Stimulated activated CD4-positive, alpha-beta T cell treated with anti-CD3 and anti-CD28 coated beads, Interleukin-4, amount 100 ng/mL, for 1 hour (primary cell): ENCODE measurements at regions not wholly inside any gene's neighbourhood (a gene's known extent, or its start where the extent isn't known, plus 50 kb on each side); places are given as distances from the start of the nearest gene placed in this dataset.
A peak's percentile ranks its signal among the peaks of the same experiment; 100 is the strongest.

Source experiments
- DNase-seq: peaks from one replicate; pipeline ENCODE4 v3.0.0-alpha.2; 2020

DNA sequence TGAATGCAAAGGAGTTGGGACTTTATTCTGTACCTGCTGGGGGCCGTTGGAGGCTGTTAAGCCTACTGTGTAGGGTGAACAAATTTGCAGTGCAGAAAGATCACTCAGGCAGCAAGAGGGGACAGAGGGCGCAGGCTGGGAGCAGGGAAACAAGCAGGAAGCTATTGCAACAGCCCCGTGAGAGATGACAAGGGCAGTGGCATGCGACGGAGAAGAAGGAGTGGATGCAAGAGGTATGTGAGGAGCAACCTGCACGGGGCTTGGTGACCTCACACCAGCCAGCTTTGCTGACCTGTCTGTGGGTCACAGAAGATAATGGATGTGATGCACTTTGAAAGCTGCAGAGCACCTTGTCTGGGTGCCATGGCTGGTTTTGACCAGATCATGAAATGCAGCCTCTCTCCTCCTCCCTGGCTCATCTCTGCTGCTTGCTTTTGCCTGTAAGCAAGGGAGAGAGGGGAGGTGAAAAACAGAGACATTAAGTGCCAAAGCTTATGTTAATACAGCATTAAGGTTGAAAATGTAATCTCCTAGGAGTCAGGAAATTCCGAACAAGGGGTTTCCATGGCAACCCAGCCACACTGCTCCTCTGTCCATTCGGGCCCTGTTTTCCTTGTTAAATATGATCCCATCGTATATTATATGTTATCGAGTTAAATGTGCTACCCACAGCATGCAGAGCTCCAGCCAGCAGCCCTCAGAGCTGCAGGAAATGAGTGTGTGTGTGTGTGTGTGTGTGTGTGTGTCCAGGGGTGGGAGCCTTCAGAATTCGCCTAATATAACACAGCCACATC lies 314.3 kb upstream of the ZMIZ1 start:
- DNase-seq = no peak

DNA sequence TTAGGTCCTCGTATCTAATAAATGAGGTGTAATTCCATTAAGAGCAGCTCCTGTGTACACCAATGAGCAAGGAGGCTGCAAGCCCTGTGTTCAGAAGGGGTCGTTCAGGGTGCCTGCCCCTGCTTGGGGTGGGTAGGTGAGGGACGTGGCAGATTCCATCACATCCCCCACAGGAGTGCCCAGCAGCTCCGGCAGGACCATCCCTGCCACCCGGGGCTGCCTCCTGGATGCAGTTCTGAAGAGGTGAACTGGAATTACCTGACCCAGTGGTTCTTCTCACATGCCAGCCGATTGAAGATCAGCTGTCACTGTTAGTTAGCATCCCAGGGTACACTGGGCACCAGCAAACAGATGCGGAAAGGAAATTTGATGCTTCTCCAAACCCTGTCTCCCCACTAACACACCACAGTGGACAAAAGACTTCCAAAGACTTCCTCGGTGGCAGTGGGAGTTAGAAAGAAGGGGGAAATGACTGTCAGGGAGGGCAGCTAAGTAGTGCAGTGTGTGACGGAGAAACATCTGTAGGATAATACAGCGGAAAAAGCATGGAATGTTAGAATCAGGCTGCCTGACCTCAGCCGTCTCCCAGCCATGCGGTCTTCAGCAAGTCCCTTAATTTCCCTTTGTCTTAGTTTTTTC lies 313.6 kb upstream of the ZMIZ1 start:
- DNase-seq = no peak

DNA sequence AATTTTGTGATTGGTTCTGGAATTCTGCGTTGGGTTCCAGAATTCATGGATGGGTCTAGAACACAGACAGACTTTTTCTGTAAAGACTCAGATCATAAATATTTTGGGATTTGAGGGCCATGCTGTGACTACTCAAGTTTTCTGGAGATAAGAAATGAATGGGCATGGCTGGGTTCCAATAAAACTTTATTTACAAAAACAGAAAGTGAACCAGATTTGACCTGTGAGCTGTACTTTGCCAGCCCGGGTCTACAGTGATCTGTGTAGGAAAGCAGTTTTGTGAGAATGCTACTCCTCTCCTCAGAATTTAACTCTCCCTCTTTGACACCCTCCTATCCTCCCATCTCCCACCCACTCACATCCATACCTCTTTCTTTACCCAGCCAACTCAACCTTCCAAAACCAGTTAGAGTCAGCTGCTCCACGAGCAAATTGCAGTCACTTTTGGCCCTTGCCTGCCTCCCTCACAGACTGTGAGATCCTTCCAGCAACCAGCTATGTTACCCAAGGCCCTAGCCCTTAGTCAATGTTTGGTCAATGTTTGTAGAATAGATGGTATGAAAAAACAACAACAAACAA lies 312.8 kb upstream of the ZMIZ1 start:
- no peak for DNase-seq

DNA sequence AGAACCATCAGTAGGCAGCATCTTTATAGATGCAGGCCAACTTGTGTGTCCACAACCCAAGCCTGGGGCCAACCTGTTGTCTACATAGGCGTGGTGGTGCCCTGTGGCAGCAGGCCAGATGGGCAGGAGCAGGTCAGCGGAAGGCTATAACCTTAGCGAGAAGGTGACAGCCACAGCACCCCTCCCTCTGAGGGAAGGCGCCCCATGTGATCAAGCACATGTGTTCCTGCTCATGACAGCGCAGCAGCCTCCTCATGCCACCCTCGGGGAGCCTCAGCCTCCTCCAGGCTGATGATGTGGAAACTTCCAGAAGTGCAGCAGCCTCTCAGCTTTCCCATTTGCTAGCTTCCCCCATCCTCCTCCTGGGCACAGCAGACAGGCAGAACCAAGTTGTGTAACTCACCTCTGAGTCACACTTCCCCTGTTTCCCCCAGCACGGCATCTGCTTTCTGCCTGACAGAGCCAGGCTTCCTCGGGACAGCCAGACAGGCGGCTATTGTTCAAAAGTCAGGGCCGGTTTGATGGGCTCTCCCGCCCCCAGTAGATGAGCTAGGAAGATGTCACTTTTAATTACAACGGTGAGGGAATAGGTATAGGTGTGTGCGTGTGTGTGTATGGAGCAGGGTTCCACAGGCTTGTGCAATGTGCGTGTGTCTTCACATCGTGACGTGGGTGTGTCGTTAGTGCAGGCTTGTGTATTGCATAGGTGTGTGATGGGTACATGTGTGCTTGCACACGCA lies 312.0 kb upstream of the ZMIZ1 start:
- peak; percentile 6 for DNase-seq

DNA sequence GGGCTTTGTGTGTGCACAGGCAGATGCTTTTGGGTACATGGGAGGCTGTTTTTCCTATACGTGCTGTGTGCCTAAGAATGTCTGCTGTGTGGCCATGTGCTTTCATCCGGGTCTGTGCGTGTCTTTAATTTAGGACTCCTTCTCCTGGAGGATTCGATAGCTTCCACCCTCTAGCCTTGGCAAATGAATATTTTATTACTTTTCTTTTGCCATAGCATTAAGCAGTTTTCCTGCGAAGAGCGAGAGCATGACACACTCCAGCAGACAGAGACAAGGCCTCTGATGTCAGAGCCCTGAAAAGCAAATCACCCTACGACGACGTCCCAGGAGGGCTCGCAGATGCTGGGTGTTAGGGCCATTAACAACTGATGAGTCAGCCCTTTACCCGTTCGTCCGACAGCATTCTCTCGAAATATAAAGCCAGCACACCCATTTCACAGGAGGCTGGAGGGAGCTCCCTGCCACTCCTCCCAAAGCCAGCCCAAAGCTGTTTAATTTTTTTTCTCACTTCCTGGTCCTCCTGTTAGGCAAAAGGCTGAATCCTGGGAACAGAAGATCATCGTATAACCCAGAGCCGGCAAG lies 311.3 kb upstream of the ZMIZ1 start:
- no peak for DNase-seq

DNA sequence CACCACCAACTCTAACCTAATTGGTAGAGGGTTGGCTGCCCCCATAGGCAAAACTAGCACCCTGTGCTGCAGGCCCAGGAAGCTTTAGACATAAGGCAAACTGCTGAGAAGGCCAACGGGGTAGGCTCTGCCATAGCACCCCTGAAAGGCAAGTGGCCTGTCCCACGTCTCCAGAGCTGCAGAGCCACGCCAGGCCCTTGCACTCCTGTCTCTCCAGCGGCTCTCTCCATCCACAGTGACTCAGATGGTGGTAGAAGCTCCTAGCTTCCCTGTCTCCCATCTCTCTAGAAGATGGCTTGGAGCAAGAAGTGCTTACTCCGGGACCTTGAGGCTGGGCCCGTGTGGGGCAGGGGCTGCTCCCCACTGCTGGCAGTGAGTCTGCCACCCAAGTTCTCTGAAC lies 310.6 kb upstream of the ZMIZ1 start:
- no peak for DNase-seq

DNA sequence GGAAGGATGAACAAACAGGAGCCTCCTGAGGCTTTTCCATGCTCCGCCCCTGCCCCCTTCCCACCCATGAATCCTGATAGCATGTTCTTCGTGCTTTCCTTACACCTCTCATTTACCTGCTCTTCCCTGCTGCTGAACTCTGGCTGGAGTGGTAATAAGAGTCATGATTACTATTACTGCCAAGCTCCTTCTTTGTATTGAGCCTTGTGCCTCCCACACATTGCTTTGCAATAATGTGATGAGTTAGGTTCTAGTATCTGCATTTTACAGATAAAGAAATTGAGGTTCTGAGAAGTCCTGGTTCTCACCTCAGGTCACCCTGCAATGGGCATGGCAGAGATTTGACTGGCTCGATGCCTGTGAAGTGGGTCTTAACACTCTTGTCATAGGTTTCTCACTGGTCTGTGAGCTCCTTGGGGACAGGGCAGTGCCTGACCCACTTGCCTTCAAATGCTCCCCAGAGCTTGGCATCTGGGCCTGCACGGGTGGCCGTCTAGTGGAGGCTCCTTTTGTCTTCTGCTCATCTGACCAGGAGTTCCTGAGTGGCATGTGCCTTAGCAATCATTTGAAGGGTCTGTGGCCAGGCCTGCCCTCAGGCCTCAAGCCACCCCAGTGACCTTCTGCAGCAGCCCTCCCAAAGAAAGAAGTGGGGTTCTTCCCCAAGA lies 309.2 kb upstream of the ZMIZ1 start:
- DNase-seq = no peak

DNA sequence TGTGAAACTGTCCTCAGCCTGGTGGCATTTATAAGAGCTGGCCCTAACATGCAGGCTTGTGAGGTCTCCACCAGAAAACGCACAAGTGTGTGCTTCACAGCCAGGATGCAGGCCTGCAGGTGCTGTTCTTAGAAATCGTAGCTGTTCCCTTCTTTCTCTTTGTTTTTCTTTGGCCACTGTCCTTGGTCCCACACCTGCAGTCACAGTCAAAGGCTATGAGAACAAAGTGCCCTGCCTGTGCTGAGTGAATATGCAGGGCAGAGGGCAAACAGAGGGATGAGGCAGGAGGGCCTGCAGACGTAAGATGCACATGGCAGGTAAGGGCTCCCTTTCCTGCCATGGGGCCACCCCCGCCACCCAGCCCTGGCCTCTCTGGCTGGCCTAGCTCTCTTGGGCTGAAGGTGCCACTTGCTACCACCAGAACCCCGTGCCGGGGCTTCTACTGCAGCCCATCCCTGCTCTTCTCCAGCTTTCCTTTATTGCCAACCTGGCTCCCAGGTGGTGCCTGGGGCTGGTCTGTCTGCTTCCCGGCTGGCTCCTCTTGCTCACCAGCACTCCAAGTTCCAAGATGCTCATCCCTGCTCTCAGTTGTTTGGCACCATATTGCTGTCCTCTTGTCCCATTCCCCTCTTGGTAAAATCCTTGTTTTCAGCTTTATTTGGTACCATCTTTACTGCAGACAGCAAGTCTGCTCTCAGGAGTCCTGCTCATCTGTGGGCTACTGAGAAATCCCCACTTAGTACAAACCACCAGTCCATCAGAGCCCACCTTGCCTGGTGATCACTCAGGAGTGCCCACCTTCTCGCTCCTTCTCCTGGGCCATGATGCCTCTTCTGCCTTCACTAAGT lies 308.1 kb upstream of the ZMIZ1 start:
- no peak for DNase-seq

DNA sequence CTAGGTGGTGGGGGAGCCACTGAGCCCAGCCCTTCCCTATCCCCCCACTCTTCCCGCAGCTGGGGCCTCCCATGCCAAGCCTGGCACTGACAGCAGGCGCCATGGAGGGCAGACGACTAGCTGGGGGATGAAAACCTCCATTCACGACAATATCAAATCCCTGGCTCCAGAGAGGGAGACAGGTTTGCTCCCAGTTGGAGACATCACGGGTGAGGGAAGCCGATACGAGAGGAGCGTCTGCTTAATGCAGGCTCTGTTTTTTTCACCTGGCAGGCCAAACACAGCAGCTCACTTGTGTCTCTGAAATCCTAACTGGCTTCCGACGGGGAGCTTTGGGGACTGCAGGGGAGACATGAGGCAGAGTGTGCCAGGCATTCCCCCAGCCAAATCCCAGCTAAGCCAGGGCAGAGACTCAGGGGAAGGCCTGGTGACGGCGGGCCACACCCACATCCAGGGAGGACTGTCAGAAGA lies 307.4 kb upstream of the ZMIZ1 start:
- DNase-seq = no peak

DNA sequence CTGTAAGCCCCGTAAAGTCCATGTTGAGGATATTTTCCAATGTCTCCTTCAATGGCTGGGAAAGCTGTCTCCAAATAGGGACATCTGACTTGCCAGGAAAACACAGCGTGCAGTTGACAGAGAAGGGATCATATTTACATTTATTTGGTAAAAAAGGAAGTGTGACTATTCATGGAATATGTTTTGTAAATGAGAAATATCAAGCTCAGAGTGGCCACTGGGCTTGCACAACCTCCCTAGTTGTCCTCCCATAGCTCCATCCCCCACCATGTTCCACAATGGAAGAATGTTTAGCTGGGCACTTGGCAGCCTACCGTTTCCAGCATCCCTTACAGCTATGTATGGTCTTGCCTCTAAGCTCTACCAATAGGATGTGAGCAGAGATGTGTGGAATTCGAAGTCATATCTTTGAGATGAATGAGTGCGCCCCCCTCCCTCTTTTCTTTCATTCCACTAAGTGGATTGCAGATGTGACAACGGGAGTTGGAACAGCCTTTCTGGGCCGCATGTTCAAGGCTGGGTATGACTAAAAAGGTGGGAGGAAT lies 306.6 kb upstream of the ZMIZ1 start:
- no peak for DNase-seq

DNA sequence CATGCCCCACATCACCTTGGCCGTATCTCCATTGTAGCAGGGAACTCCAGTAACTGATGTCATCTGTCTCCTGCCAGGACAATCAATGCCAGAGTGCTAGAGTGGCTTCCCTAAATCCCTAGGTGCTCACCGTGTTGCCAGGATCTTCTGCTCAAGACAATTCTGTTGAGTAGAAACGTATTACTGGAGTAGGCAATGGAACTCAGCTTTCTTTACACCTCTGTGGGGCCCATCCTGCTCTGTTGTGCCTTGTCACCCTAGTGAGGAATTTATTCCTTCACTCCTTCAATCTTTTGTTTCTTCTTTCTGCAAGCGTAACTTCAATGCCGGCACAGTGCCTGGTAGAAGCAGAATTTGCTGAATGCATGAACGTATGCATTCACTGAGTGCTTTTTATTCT lies 305.5 kb upstream of the ZMIZ1 start:
- no peak for DNase-seq

DNA sequence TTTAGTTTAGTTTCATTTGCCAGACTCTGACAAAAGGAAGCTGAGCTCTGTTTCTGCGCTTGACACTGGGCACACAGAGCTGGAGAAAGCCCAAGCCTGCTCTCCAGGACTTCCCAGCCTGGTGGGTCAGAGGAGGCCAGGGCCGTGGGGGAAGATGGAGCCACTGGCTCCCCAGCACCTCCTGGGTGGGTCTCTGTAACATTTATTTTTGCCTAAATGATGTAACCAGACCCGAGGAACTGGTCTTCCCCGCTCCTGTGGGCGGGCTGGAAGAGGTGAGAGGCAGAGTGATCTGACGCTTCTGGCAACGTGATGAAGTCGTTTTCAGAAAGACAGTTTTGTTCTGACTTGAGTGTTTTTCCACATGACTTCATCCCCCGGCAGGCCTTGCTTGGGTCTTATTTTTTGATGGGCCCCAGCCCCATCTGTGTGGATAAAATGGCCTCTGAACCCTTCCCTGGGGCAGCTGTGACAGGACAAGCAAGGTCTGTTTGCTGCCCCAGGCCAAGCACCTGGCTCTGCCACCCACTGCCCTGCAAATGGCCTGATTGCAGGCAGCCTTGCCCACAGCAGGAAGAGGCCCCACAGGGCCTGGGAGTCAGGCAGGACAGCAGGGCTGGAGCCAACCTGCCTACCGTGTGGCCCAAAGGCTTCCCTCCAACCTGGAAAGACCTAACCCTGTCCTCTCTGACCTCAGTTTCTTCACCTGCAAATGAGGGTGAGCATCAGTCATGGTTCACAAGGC lies 304.9 kb upstream of the ZMIZ1 start:
- DNase-seq = no peak

DNA sequence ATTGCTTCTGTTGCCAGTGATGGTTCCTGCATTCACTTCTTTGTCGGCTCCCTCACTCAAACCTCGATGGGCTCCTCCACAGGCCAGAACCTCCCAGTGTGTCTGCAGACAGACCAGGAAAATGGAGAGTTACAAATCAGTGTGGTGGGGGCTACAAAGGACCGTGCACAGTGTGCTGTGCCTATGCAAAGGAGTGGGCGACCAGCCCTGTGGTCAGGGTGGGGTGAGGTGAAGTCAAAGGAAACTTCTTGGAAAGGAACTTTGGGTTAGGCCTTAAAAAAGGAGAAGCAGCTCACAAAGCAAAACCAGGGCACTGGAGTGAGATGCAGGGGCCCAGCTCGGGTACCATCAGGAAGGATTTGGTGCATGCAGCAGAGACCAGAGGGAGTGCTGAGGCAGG lies 304.3 kb upstream of the ZMIZ1 start:
- DNase-seq = no peak

DNA sequence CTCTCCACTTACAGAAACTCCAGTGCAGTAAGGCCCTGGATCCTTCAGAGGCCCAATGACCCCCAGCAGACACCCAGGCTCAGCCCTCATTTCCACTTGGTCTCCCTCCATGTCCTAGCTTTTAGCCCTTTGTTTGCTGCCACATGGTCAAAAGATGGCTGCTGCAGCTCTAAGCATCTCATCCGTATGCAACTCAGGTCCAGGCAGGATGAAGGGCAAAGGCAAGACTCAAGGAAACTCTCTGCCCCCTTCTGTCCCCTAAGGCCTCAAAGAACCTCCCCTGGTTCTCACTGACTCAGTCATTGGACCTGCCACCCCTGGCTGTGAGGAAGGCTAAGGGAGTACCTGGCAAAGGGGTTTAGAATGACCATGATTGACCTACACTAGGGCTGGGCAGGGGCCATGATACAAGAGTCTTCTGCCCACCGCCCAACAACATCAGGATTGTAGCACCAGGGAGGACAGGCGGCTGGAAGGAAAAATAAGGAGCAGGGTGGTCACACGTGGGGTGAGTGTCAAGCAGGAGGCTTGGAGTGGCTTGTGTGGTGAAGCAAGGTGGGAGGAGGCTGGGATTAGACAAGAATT lies 303.8 kb upstream of the ZMIZ1 start:
- no peak for DNase-seq

DNA sequence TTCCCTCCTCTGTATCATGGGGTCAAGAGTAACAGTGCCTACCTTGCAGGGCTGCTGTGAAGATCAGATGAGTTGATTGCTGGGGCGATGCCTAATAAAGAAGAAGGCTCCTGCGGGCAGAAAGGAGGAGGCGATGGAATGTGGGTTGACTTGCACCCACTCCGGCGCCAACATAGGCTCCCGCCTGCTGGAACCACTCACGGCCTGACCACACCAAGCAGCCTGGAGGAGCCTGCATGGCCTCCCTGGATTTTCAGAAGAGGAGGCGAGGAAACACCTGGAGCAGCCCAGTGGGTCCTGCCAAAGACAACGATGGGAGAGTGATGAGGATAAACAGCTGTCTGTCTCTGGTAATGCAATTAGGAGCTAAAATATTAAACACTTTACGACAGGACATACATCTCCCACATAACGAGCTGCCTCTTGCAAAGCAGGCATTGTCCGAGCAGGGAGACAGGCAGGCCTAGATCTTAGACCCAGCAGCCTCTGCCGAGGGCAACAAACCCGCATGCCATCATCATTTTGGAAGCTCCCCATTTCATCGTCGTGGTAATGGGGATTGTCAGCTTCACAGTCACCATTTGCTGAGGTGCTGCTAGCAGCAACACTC lies 302.9 kb upstream of the ZMIZ1 start:
- no peak for DNase-seq

DNA sequence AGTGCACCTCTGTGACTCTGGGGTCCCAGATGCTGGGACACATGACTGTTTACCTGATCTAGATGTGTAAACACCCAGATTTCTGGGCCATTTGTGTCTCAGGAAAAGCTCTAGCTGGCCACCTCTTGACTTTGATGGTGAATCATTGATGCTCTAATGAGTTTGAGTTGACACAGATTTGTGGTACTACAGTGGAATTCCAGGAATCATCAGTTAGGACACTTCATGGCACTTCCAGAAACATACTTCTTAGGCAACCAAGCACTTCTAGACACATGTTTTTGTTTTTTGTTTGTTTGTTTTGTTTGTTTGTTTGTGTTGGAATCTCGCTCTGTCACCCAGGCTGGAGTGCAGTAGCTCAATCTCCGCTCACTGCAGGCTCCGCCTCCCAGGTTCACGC lies 302.2 kb upstream of the ZMIZ1 start:
- no peak for DNase-seq

DNA sequence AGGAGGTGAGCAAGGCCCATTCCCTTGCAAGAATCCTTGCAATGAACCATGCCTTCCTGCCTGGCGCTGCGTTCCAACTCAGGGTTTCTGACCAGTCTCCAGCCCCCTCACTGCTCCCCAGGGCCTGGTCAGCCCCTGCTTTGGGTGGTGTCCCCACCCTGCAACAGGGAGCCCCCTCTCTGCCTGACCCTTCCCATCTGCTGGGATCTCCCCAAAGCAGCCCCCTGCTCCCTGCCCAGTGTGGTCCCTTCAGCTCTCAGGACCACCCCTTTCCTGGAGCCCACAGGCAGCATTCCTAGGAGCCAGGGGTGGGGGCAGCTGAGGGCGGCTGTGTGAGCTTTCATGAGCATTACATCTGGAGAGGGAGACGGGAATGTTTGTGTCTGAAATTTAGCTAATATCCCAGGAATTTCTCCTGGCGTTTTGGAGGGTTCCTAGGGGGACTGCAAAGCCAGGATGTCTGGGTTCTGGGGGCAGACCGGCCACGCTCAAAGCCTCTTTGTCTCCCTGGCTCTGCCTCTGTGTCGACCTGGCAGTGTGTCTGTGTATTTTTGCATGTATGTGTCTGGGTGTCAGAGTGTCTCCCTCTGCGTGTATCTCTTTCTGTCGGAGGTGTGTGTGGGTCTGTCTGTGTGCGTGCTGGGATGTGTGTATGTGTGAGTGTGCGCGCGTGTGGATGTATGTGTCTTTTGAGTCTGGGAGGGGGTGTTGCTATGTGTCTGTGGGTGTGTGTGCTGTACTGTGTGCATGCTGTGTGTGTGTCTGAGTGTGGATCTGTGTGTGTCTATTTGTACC lies 300.5 kb upstream of the ZMIZ1 start:
- DNase-seq = no peak

DNA sequence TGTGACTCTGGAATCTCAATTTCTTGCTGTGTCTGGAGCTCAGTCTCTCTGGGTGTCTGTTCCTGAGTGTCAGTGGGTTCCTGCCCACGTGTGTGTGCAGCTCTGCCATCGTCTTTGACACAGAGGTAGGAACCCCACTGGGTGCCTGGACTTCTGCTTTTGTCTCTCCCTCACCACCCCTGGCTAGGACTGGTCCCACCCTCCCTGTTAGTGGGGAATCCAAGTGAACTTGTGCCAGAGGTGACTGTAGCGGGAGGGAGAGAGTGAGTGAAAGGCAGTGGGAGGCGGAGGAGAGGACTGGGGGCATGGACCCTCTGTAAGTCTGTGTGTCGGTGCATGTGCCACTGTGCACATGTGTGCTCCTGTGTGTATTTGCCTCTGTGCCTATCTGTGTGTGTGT lies 299.9 kb upstream of the ZMIZ1 start:
- DNase-seq = no peak

DNA sequence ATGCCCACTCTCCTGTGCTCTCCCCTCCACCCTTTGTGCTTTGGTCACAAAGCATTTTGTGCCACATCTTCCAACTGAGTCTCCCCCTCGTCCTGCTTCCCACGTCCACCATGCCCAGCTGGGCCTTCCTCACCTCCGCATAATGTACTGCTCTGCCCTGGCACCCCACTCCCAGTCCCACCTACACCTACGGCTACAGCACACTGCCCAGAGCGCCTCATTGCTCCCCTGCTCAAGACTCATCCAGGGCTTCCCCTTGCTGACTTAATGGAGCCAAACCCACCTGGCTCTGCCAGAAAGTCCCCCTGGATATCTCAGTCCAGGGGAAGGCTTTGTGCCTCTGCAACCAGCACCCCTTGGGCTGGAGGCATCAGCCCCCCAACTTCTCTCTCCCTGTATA lies 299.2 kb upstream of the ZMIZ1 start:
- no peak for DNase-seq
